Stomach (tissue), 4 donors: ENCODE measurements at regions not wholly inside any gene's neighbourhood (a gene's known extent, or its start where the extent isn't known, plus 50 kb on each side); places are given as distances from the start of the nearest gene placed in this dataset.

Experiments used
- CTCF ChIP-seq, 7 experiments: fragments of 450-650 bp in 4 of 7; fragments of 200-600 bp in 3 of 7; sonication (generic) in 3 of 7; IDR thresholded peaks; one replicate each; pipeline ENCODE4 v1.5.1; 2016 to 2019; ENCODE audit warnings: antibody characterized with exemption in 7 of 7, control low read depth in 2 of 7, mild to moderate bottlenecking in 1 of 7
- POLR2AphosphoS5 ChIP-seq, 3 donors: sonication (generic); formaldehyde crosslinking; IDR thresholded peaks; one replicate each; pipeline ENCODE4 v1.6.1; 2016; ENCODE audit warnings: antibody characterized with exemption in 3 of 3

- TF ChIP-seq CTCF (IDR thresholded peaks at IDR 0.05) (no peak), POLR2AphosphoS5 (IDR thresholded peaks at IDR 0.05) (no peak)
Observed at GRCh38 chr17:45676695-45677094, 107.4 kb upstream of the CRHR1 start.
